CD1c-positive myeloid dendritic cell (primary cell): ENCODE measurements at regions not wholly inside any gene's neighbourhood (a gene's known extent, or its start where the extent isn't known, plus 50 kb on each side); places are given as distances from the start of the nearest gene placed in this dataset.

ENCODE experiments used
- DNase-seq: peaks from one replicate; pipeline ENCODE4 v3.0.0-alpha.2; 2016; ENCODE audit errors: extremely low spot score

- DNase-seq, result no peak
These were observed 122.6 kb downstream of the P2RY1 start for GRCh38 chr3:152957491-152957890.

- DNase-seq, result no peak
These were observed 124.4 kb downstream of the P2RY1 start for GRCh38 chr3:152959307-152959706.

- DNase-seq, result no peak
These were observed 125.8 kb downstream of the P2RY1 start for GRCh38 chr3:152960684-152961083.

- peak; percentile 15 for DNase-seq
These were observed 126.4 kb downstream of the P2RY1 start for GRCh38 chr3:152961323-152961722.

GRCh38 chr3:152964911-152965609 lies 130.1 kb downstream of the P2RY1 start:
- peak; percentile 76 for DNase-seq

- no peak for DNase-seq
These were observed 133.6 kb downstream of the P2RY1 start for GRCh38 chr3:152968388-152969024.

- DNase-seq, result no peak
These were observed 134.8 kb downstream of the P2RY1 start for GRCh38 chr3:152969557-152970300.

- DNase-seq, result no peak
These were observed 135.9 kb downstream of the P2RY1 start for GRCh38 chr3:152970851-152971250.

GRCh38 chr3:152971880-152972279 lies 136.9 kb downstream of the P2RY1 start:
- DNase-seq, result no peak

- no peak for DNase-seq
These were observed 138.6 kb downstream of the P2RY1 start for GRCh38 chr3:152973575-152973974.

- DNase-seq, result no peak
These were observed 141.3 kb downstream of the P2RY1 start for GRCh38 chr3:152976239-152976638.

GRCh38 chr3:152977366-152977765 lies 142.4 kb downstream of the P2RY1 start:
- DNase-seq, result no peak

- DNase-seq, result no peak
These were observed 143.2 kb downstream of the P2RY1 start for GRCh38 chr3:152978152-152978551.

- DNase-seq, result no peak
These were observed 162.6 kb downstream of the P2RY1 start for GRCh38 chr3:152997526-152997925.

GRCh38 chr3:152998591-152998990 lies 163.4 kb upstream of the RAP2B start:
- no peak for DNase-seq

- DNase-seq, result no peak
These were observed 161.7 kb upstream of the RAP2B start for GRCh38 chr3:153000325-153000724.

- DNase-seq, result no peak
These were observed 160.6 kb upstream of the RAP2B start for GRCh38 chr3:153001210-153002078.

GRCh38 chr3:153003441-153003840 lies 158.6 kb upstream of the RAP2B start:
- no peak for DNase-seq

GRCh38 chr3:153003862-153004261 lies 158.2 kb upstream of the RAP2B start:
- DNase-seq, result no peak

- DNase-seq, result no peak
These were observed 153.8 kb upstream of the RAP2B start for GRCh38 chr3:153008226-153008625.

GRCh38 chr3:153023896-153024295 lies 138.1 kb upstream of the RAP2B start:
- peak; percentile 39 for DNase-seq

- DNase-seq, result peak; percentile 69
These were observed 136.0 kb upstream of the RAP2B start for GRCh38 chr3:153026026-153026425.
